GM23338 (cell line): ENCODE measurements at regions not wholly inside any gene's neighbourhood (a gene's known extent, or its start where the extent isn't known, plus 50 kb on each side); places are given as distances from the start of the nearest gene placed in this dataset.
"Not testable (repeated sequence)": the region's sequence is repeated elsewhere in the genome, so short reads cannot be mapped to it uniquely, and the experiment has no call there.

Experiments
- ATAC-seq: fragments of 200-7000 bp; cut with Tn5 transposase; 3 replicates; pipeline ENCODE4 v1.9.1; 2020
- DNase-seq: peaks from one replicate; pipeline ENCODE4 v3.0.0-alpha.2; 2015; ENCODE audit warnings: low spot score
- H2AFZ ChIP-seq: fragments of 200-600 bp; sonication (generic); 2 replicates; pipeline ENCODE4 v1.8.0; 2016; ENCODE audit warnings: antibody characterized with exemption, mild to moderate bottlenecking, moderate library complexity
- H3F3A ChIP-seq: fragments of 200-600 bp; sonication (generic); replicated peaks from 2 replicates; pipeline ENCODE4 v1.8.0; 2017; ENCODE audit warnings: antibody characterized with exemption, mixed run types, low read depth
- H3K27ac ChIP-seq: fragments of 200-600 bp; sonication (generic); 2 replicates; pipeline ENCODE4 v1.6.1; 2016; ENCODE audit warnings: low read depth
- H3K27me3 ChIP-seq: fragments of 200-600 bp; sonication (generic); 2 replicates; pipeline ENCODE4 v1.8.0; 2016; ENCODE audit warnings: mild to moderate bottlenecking, mixed run types, moderate library complexity; ENCODE audit not compliant: insufficient read depth
- H3K36me3 ChIP-seq: fragments of 200-600 bp; sonication (generic); 2 replicates; pipeline ENCODE4 v1.8.0; 2016; ENCODE audit warnings: mild to moderate bottlenecking; ENCODE audit not compliant: insufficient read depth
- H3K4me1 ChIP-seq: fragments of 200-600 bp; sonication (generic); 2 replicates; pipeline ENCODE4 v1.8.0; 2016; ENCODE audit warnings: mild to moderate bottlenecking, moderate library complexity; ENCODE audit not compliant: insufficient read depth
- H3K4me2 ChIP-seq: fragments of 200-600 bp; sonication (generic); 2 replicates; pipeline ENCODE4 v1.7.1; 2017; ENCODE audit warnings: mixed run types
- H3K4me3 ChIP-seq: fragments of 200-600 bp; sonication (generic); 2 replicates; pipeline ENCODE4 v1.6.1; 2016; ENCODE audit warnings: mixed run types
- H3K79me2 ChIP-seq: fragments of 200-600 bp; sonication (generic); replicated peaks from 2 replicates; pipeline ENCODE4 v1.8.0; 2017; ENCODE audit warnings: mild to moderate bottlenecking; ENCODE audit not compliant: insufficient read depth
- H3K9me2 ChIP-seq: fragments of 200-600 bp; sonication (generic); 2 replicates; pipeline ENCODE4 v1.8.0; 2017; ENCODE audit not compliant: insufficient read depth
- H4K20me1 ChIP-seq: fragments of 200-600 bp; sonication (generic); replicated peaks from 2 replicates; pipeline ENCODE4 v1.8.0; 2017; ENCODE audit warnings: mild to moderate bottlenecking; ENCODE audit not compliant: insufficient read depth
- H3K27ac Mint-ChIP-seq: 2 replicates; pipeline ENCODE4 v1.8.0; 2020; ENCODE audit warnings: inconsistent platforms, mild to moderate bottlenecking, moderate library complexity, mixed read lengths
- H3K27me3 Mint-ChIP-seq: 3 replicates; pipeline ENCODE4 v1.8.0; 2022; ENCODE audit warnings: low read depth, mild to moderate bottlenecking, moderate library complexity, mixed read lengths, inconsistent platforms; ENCODE audit not compliant: insufficient read depth, poor library complexity
- H3K36me3 Mint-ChIP-seq: 3 replicates; pipeline ENCODE4 v1.8.0; 2021; ENCODE audit warnings: low read depth, mild to moderate bottlenecking, inconsistent platforms, moderate library complexity, mixed read lengths
- H3K4me1 Mint-ChIP-seq: 3 replicates; pipeline ENCODE4 v1.8.0; 2020; ENCODE audit warnings: mild to moderate bottlenecking, inconsistent platforms, mixed read lengths
- H3K4me3 Mint-ChIP-seq: 3 replicates; pipeline ENCODE4 v1.8.0; 2021; ENCODE audit warnings: moderate library complexity, mild to moderate bottlenecking, inconsistent platforms, mixed read lengths
- H3K9me3 Mint-ChIP-seq: 3 replicates; pipeline ENCODE4 v1.8.0; 2020; ENCODE audit warnings: moderate library complexity, mild to moderate bottlenecking, inconsistent platforms, mixed read lengths

- ATAC-seq, H3K4me3 ChIP-seq, H3K36me3 ChIP-seq, H3K4me1 Mint-ChIP-seq, H3K4me3 Mint-ChIP-seq, H3K27ac Mint-ChIP-seq, H2AFZ ChIP-seq, H3K79me2 ChIP-seq, H3K36me3 Mint-ChIP-seq, H3K9me3 Mint-ChIP-seq, H3K27ac ChIP-seq, H3K27me3 Mint-ChIP-seq, H3K9me2 ChIP-seq, H3K27me3 ChIP-seq, H3K4me1 ChIP-seq, H3F3A ChIP-seq, DNase-seq, H3K4me2 ChIP-seq, H4K20me1 ChIP-seq: not testable (repeated sequence)
Observed at GRCh38 chr15:21752124-21752957, 125.2 kb downstream of the POTEB start.

- H3K27me3 ChIP-seq, H3K4me3 Mint-ChIP-seq, H3K9me2 ChIP-seq, H3K27me3 Mint-ChIP-seq, ATAC-seq, H3F3A ChIP-seq, H3K79me2 ChIP-seq, H3K36me3 ChIP-seq, H3K4me3 ChIP-seq, H3K4me2 ChIP-seq, H3K9me3 Mint-ChIP-seq, H3K27ac Mint-ChIP-seq, H3K4me1 Mint-ChIP-seq, H3K36me3 Mint-ChIP-seq, H3K4me1 ChIP-seq, H4K20me1 ChIP-seq, H2AFZ ChIP-seq, DNase-seq, H3K27ac ChIP-seq: not testable (repeated sequence)
Observed at GRCh38 chr15:21749173-21749572, 128.4 kb downstream of the POTEB start.

GRCh38 chr15:21744245-21744915 lies 133.2 kb downstream of the POTEB start:
- H3F3A ChIP-seq, H3K9me2 ChIP-seq, H3K4me2 ChIP-seq, H3K79me2 ChIP-seq, H2AFZ ChIP-seq, ATAC-seq, H3K27ac Mint-ChIP-seq, H3K4me1 Mint-ChIP-seq, H3K4me3 ChIP-seq, H3K4me3 Mint-ChIP-seq, H3K27ac ChIP-seq, DNase-seq, H3K9me3 Mint-ChIP-seq, H3K36me3 Mint-ChIP-seq, H3K27me3 ChIP-seq, H3K4me1 ChIP-seq, H3K36me3 ChIP-seq, H4K20me1 ChIP-seq, H3K27me3 Mint-ChIP-seq: not testable (repeated sequence)

GRCh38 chr15:21742067-21742466 lies 135.5 kb downstream of the POTEB start:
- not testable (repeated sequence) for DNase-seq, H3K4me3 ChIP-seq, H2AFZ ChIP-seq, ATAC-seq, H3K27ac ChIP-seq, H3K4me1 ChIP-seq, H3K36me3 Mint-ChIP-seq, H4K20me1 ChIP-seq, H3K27ac Mint-ChIP-seq, H3K4me1 Mint-ChIP-seq, H3K27me3 ChIP-seq, H3K4me2 ChIP-seq, H3K9me3 Mint-ChIP-seq, H3F3A ChIP-seq, H3K27me3 Mint-ChIP-seq, H3K9me2 ChIP-seq, H3K4me3 Mint-ChIP-seq, H3K36me3 ChIP-seq, H3K79me2 ChIP-seq

- H2AFZ ChIP-seq, H3K9me3 Mint-ChIP-seq, H3K27ac ChIP-seq, H3K9me2 ChIP-seq, H3F3A ChIP-seq, H3K27ac Mint-ChIP-seq, H3K4me1 Mint-ChIP-seq, H3K36me3 Mint-ChIP-seq, H3K4me3 ChIP-seq, H3K79me2 ChIP-seq, H3K27me3 Mint-ChIP-seq, H3K4me2 ChIP-seq, H3K4me1 ChIP-seq, H3K4me3 Mint-ChIP-seq, H3K27me3 ChIP-seq, H4K20me1 ChIP-seq, ATAC-seq, DNase-seq, H3K36me3 ChIP-seq: not testable (repeated sequence)
Observed at GRCh38 chr15:21738003-21738402, 139.5 kb downstream of the POTEB start.

- not testable (repeated sequence) for H3F3A ChIP-seq, H3K36me3 Mint-ChIP-seq, H3K4me1 ChIP-seq
Observed at GRCh38 chr15:21736443-21736842, 141.1 kb downstream of the POTEB start.

More at GRCh38 chr15:21736443-21736842, 141.1 kb downstream of the POTEB start:
- not testable (repeated sequence) for H3K9me3 Mint-ChIP-seq, H3K36me3 ChIP-seq, H3K9me2 ChIP-seq, H3K27ac Mint-ChIP-seq, H3K4me1 Mint-ChIP-seq, DNase-seq, ATAC-seq, H3K27ac ChIP-seq, H3K4me2 ChIP-seq, H3K27me3 ChIP-seq, H3K27me3 Mint-ChIP-seq, H3K79me2 ChIP-seq, H3K4me3 ChIP-seq, H3K4me3 Mint-ChIP-seq, H2AFZ ChIP-seq, H4K20me1 ChIP-seq
